Stimulated activated CD4-positive, alpha-beta T cell treated with anti-CD3 and anti-CD28 coated beads, Interleukin-4, amount 100 ng/mL, for 1 hour (primary cell): ENCODE measurements at regions not wholly inside any gene's neighbourhood (a gene's known extent, or its start where the extent isn't known, plus 50 kb on each side); places are given as distances from the start of the nearest gene placed in this dataset.
"Not testable (repeated sequence)": the region's sequence is repeated elsewhere in the genome, so short reads cannot be mapped to it uniquely, and the experiment has no call there.

ENCODE experiments used
- DNase-seq: peaks from one replicate; pipeline ENCODE4 v3.0.0-alpha.2; 2020

GRCh38 chr15:77861997-77862635, 215.4 kb downstream of the TBC1D2B start:
- DNase-seq, result not testable (repeated sequence)

- no peak for DNase-seq
Observed at GRCh38 chr15:77860071-77860691, 217.3 kb downstream of the TBC1D2B start.

DNA sequence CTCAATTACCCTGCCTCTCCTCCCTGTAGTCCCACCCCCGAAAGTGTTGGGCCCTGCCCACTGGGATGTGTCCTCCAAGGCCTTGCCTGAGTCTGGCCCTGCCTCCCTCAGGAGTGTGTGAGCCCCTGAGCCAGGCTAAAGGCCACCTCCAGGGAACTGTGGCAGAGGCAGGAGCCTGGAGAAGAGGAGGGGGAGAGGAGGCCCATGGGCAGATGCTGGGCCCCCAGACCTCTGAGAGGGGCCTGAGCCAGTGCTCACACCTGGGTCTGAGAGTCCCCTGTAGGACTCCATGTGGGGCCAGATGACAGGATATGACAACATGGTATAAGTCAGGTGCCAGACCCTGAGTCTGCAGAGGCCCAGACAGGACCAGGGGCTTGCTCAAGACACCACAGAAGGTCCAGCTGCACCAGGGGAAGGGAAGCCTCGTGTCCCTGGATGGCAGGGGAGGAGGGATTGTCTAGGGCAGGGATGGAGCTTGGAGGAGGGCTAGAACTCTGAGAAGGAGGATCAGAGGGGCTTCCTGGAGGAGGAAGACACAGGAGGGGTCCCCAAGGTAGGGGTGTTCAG, 217.9 kb downstream of the TBC1D2B start:
- no peak for DNase-seq

DNA sequence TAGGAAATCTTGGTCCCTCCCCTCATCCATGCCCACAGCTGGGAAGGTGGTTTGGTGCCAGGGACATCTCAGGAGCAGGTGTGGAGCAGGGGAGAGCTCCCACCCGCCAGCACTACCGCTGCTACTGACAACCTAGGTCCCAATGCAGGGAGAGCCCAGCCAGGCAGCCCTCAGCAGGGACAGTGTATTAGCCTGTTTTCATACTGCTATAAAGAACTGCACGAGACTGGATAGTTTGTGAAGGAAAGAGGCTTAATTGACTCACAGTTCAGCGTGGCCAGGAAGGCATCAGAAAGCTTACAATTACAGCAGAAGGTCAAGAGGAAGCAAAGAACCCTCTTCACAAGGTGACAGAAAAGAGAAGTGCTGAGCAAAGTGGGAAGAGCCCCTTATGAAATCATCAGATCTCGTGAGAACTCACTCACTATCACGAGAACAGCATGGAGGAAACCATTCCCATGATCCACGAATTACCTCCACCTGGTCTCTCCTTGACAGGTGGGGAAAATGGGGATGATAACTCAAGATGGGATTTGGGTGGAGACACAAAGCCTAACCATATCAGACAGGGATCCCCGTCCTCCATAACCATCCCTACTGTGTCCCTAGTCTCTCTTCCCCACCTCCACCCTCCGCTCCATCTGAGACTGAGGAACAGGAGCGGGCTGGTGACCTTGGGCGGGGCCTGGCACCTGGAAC, 218.6 kb downstream of the TBC1D2B start:
- no peak for DNase-seq

GRCh38 chr15:77857419-77857818, 220.1 kb downstream of the TBC1D2B start:
- DNase-seq, result no peak

GRCh38 chr15:77856705-77857346, 220.7 kb downstream of the TBC1D2B start:
- DNase-seq, result no peak

GRCh38 chr15:77855871-77856270, 221.6 kb downstream of the TBC1D2B start:
- no peak for DNase-seq

DNA sequence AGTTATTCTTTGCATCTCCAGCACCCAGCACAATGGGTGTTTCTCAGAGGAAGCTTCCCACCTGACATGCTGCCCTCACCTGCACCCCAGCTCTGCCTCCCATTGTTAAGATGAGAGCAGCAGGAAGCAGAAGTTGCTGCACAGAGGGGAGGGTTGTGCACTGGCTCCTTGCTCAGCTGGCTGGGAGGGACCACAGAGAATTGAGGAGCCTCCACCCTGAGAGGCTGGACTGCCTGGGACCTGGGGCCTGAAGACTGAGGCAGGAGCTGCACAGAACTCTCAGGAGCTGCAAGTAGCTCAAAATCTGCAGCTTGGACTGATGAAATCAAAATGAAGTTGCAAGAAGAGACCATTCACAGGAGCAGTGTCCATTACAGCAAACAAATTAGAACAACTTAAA, 222.3 kb upstream of the LINGO1 start:
- DNase-seq, result no peak

- DNase-seq, result no peak
Observed at GRCh38 chr15:77853910-77854309, 221.2 kb upstream of the LINGO1 start.

- no peak for DNase-seq
Observed at GRCh38 chr15:77853008-77853328, 220.3 kb upstream of the LINGO1 start.

GRCh38 chr15:77852241-77853007, 219.7 kb upstream of the LINGO1 start:
- DNase-seq, result no peak

DNA sequence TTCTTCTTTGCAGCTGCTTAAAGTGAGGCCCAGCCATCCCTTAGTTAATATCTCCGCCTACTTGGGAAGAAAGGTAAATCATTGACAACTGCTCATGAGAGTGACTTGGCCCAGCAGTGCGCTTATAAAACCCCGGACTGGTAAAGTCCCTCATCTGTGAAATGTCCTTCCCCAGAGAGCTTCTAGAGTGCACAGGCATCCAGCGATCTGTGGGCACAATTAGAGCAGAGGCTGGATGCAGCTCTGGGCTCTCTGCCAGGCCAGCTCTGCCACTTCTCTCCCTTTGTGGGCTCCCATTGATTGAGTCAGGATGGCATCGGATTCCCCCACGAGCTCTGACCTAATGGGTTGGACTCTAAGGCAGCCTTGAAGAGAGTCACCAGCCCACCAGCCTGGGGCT, 219.0 kb upstream of the LINGO1 start:
- DNase-seq, result no peak

GRCh38 chr15:77851086-77851485, 218.4 kb upstream of the LINGO1 start:
- DNase-seq, result no peak

- DNase-seq, result no peak
Observed at GRCh38 chr15:77846986-77847385, 214.3 kb upstream of the LINGO1 start.

GRCh38 chr15:77846360-77846759, 213.6 kb upstream of the LINGO1 start:
- DNase-seq, result no peak

DNA sequence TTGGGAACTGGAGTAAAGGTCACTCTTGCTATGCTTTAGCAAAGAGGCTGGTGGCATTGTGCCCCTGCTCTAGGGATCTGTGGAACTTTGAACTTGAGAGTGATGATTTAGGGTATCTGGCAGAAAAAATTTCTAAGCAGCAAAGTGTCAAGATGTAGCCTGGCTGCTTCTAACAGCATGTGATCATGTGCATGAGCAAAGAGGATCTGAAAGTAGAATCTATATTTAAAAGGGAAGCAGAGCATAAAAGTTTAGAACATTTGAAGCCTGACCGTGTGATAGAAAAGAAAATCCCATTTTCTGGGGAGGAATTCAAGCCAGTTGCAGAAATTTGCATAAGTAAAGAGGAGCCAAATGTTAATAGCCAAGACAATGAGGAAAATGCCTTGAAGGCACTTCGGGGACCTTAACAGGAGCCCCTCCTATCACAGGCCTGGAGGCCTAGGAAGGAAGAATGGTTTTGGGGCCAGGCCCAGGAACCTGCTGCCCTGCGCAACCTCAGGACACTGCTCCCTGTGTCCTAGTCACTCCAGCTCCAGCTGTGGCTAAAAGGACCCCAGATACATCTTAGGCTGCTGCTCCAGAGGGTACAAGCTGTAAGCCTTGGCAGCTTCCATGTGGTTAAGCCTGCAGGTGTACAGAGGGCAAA, 212.2 kb upstream of the LINGO1 start:
- DNase-seq, result no peak

GRCh38 chr15:77843546-77843945, 210.8 kb upstream of the LINGO1 start:
- no peak for DNase-seq

- DNase-seq, result no peak
Observed at GRCh38 chr15:77840991-77841775, 208.5 kb upstream of the LINGO1 start.

DNA sequence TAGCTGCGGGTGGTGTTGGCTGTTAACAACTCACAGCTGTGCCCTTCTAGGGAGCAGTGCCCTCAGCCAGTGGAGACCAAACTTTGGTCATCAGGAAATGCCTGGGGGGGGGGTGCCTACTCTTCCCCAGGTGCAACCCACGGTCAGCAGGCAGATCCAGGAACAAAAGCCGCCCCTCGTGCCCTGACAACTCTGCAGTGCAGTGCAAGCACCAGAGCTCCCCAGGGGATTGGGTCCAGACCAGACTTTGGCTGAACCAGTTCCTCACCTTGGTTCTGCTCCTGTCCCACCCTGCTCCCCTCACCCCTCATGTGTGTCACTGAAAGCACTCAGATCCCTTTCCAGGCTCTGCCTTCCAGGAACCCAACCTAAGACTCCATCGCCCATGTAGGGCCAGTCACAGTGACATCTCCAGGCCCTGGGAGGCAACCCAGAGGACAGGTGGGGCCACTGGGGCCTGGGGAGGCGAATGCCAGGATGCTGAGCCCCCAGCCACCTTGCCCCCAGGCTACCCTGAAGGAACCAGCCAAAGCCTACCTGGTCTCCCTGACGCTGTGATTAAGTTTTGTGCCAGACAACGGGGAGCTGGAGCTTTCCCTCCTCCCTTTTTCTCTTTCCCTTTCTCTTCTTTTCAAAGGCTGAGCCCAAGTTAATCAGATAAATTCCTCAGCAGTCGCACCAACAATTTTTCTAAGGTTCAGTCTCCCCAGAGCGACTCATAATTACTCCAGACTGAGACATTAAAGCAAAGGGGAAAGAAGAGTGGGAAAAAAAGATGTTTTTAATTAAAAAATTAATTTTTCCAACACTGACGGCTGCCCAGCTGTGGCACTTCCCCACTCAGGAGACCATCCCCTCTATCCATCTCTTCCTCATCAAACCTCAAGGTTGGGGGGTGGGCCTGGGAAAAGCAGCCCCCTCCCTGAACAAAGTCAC, 207.5 kb upstream of the LINGO1 start:
- no peak for DNase-seq

- DNase-seq, result no peak
Observed at GRCh38 chr15:77839456-77839855, 206.7 kb upstream of the LINGO1 start.
